Vagina (tissue), 2 donors: ENCODE measurements at regions not wholly inside any gene's neighbourhood (a gene's known extent, or its start where the extent isn't known, plus 50 kb on each side); places are given as distances from the start of the nearest gene placed in this dataset.

Experiments used
- CTCF ChIP-seq, 3 experiments: fragments of 450-650 bp in 2 of 3; fragments of 200-600 bp in 1 of 3; sonication (generic) in 1 of 3; IDR thresholded peaks; one replicate each; pipeline ENCODE4 v1.5.1; 2017 to 2019; ENCODE audit warnings: antibody characterized with exemption in 3 of 3, mild to moderate bottlenecking in 2 of 3, moderate library complexity in 2 of 3
- POLR2A ChIP-seq, 2 donors: fragments of 450-650 bp; IDR thresholded peaks; one replicate each; pipeline ENCODE4 v1.6.1; 2017; ENCODE audit warnings: antibody characterized with exemption in 2 of 2, mild to moderate bottlenecking in 2 of 2, moderate library complexity in 2 of 2
- POLR2AphosphoS5 ChIP-seq, 2 donors: sonication (generic); formaldehyde crosslinking; IDR thresholded peaks; one replicate each; pipeline ENCODE4 v1.9.0; 2017; ENCODE audit warnings: antibody characterized with exemption in 2 of 2, mild to moderate bottlenecking in 2 of 2, low read depth in 1 of 2; ENCODE audit not compliant: insufficient read depth in 1 of 2

- TF ChIP-seq POLR2A (IDR thresholded peaks at IDR 0.05), result no peak
- TF ChIP-seq CTCF (IDR thresholded peaks at IDR 0.05), result no peak
- no peak for TF ChIP-seq POLR2AphosphoS5 (IDR thresholded peaks at IDR 0.05; ENCODE audit: insufficient read depth in 1 of 2, low read depth in 1 of 2)
Measured at GRCh38 chrX:139293991-139294390, 236.5 kb upstream of the F9 start.
